ENCODE measurements at regions not wholly inside any gene's neighbourhood (a gene's known extent, or its start where the extent isn't known, plus 50 kb on each side); places are given as distances from the start of the nearest gene placed in this dataset.

DNA sequence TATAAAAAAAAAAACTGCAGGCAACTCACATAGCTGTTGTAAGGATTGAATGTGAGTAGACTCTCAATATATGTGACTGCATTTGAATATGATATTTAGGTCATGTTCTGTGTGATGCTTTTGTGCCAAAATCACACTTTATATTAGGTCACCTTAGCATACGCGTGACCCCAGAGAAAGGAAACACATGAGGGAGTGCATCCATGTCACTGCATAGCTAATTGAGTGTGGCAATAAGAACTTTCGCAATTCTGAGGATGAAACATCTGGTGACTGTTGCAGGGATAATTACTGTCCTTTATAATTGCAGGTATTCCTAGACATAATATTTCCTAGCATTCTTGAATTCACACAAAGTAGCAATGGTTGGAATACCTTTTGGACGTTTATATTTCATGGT, 459.5 kb upstream of the KLF4 start:
- ChIA-PET CTCF (no interaction called here), POLR2A (no interaction called here)
- TF ChIP-seq, protein P1, sequence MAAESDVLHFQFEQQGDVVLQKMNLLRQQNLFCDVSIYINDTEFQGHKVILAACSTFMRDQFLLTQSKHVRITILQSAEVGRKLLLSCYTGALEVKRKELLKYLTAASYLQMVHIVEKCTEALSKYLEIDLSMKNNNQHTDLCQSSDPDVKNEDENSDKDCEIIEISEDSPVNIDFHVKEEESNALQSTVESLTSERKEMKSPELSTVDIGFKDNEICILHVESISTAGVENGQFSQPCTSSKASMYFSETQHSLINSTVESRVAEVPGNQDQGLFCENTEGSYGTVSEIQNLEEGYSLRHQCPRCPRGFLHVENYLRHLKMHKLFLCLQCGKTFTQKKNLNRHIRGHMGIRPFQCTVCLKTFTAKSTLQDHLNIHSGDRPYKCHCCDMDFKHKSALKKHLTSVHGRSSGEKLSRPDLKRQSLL (tag by site-specific recombination; IDR thresholded peaks at IDR 0.05), result no peak
- TF ChIP-seq ZNF76 (tag by site-specific recombination; IDR thresholded peaks at IDR 0.05; ENCODE audit: borderline replicate concordance, low read depth) (no peak), ZNF214 (tag by site-specific recombination; IDR thresholded peaks at IDR 0.05; ENCODE audit: borderline replicate concordance) (no peak), ZBTB20 (tag by site-specific recombination; IDR thresholded peaks at IDR 0.05) (no peak), ZNF555 (tag by site-specific recombination; conservative IDR thresholded peaks at IDR 0.05) (no peak), ZNF514 (tag by site-specific recombination; IDR thresholded peaks at IDR 0.05) (no peak), HOXD13 (CRISPR knock-in tag; IDR thresholded peaks at IDR 0.05; ENCODE audit: borderline replicate concordance) (no peak)
- TF ChIP-seq, protein P2, sequence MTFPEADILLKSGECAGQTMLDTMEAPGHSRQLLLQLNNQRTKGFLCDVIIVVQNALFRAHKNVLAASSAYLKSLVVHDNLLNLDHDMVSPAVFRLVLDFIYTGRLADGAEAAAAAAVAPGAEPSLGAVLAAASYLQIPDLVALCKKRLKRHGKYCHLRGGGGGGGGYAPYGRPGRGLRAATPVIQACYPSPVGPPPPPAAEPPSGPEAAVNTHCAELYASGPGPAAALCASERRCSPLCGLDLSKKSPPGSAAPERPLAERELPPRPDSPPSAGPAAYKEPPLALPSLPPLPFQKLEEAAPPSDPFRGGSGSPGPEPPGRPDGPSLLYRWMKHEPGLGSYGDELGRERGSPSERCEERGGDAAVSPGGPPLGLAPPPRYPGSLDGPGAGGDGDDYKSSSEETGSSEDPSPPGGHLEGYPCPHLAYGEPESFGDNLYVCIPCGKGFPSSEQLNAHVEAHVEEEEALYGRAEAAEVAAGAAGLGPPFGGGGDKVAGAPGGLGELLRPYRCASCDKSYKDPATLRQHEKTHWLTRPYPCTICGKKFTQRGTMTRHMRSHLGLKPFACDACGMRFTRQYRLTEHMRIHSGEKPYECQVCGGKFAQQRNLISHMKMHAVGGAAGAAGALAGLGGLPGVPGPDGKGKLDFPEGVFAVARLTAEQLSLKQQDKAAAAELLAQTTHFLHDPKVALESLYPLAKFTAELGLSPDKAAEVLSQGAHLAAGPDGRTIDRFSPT (tag by site-specific recombination; IDR thresholded peaks at IDR 0.05), result no peak
- TF ChIP-seq, protein P3, sequence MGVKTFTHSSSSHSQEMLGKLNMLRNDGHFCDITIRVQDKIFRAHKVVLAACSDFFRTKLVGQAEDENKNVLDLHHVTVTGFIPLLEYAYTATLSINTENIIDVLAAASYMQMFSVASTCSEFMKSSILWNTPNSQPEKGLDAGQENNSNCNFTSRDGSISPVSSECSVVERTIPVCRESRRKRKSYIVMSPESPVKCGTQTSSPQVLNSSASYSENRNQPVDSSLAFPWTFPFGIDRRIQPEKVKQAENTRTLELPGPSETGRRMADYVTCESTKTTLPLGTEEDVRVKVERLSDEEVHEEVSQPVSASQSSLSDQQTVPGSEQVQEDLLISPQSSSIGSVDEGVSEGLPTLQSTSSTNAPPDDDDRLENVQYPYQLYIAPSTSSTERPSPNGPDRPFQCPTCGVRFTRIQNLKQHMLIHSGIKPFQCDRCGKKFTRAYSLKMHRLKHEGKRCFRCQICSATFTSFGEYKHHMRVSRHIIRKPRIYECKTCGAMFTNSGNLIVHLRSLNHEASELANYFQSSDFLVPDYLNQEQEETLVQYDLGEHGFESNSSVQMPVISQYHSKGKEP (tag by site-specific recombination; IDR thresholded peaks at IDR 0.05), result no peak
- Histone ChIP-seq H3K27ac (ENCODE audit: extremely low read depth, low read depth, low read length) (no peak overlapping the region), H3K4me1 (ENCODE audit: control insufficient read depth, insufficient read depth, low read length) (no peaks in the 10 kb centered on the region), H3K36me3 (ENCODE audit: control insufficient read depth in 2 of 2, insufficient read depth in 1 of 2, low read length in 2 of 2) (no peaks in the 10 kb centered on the region), H3K9me3 (ENCODE audit: control insufficient read depth, insufficient read depth, low read depth, low read length) (no peaks in the 10 kb centered on the region), H3K4me3 (ENCODE audit: low read depth, low read length) (no peak overlapping the region)

DNA sequence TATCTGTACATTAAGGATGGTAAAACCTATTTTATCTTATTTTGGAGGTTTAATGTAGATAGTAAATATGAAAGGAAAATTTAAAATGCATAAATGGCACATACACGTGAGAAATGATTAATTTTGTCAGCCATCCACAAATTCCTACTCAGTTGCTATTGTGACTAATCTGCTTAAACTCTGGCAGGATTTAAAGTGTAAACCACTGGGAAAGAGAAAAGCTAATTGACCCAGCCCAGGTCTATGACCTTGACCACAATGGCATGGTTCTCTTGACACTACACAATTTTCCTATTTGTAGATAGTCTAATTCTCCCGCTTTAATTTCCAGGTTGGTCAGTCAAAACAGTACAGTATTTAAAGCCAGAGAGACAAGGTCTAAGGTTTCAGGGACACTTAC, 459.0 kb upstream of the KLF4 start:
- CTCF ChIA-PET, result interaction anchor here (0.6 kb wide), 1 partner anchor 519 kb away, joined by 5 read pairs; no protein-coding TSS in a partner anchor
- Histone ChIP-seq H3K4me3 (ENCODE audit: low read depth, low read length) (no peak overlapping the region), H3K9me3 (ENCODE audit: control insufficient read depth, insufficient read depth, low read depth, low read length) (no peaks in the 10 kb centered on the region), H3K4me1 (ENCODE audit: control insufficient read depth, insufficient read depth, low read length) (no peaks in the 10 kb centered on the region), H3K36me3 (ENCODE audit: control insufficient read depth in 2 of 2, insufficient read depth in 1 of 2, low read length in 2 of 2) (no peaks in the 10 kb centered on the region), H3K27ac (ENCODE audit: extremely low read depth, low read depth, low read length) (no peak overlapping the region)
- TF ChIP-seq ZNF221 (tag by site-specific recombination; IDR thresholded peaks at IDR 0.05; ENCODE audit: borderline replicate concordance) (no peak), KLF7 (tag by site-specific recombination; IDR thresholded peaks at IDR 0.05; ENCODE audit: borderline replicate concordance) (no peak), ZNF121 (tag by site-specific recombination; IDR thresholded peaks at IDR 0.05) (no peak), ZNF335 (tag by site-specific recombination; conservative IDR thresholded peaks at IDR 0.05) (no peak)
- POLR2A ChIA-PET, result no interaction called here

DNA sequence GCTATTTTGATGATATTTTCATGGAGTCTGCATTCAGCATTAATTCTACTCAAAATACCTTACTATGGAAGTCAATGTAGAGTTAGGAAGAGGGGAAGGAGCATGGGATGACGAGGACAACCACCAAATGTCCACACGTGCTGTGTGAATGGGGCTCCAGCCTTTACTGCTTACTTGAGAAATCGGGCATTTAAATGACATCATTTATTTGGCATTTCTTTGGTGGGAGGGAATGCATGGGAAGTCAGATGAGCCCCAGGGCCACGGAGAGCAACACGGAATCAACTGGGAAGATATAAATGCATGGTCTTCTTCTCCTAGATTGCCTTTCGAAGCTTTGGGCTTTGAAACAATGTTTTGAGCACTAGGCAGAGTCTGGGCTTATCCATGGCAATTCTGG, 458.5 kb upstream of the KLF4 start:
- H3K36me3 ChIP-seq (ENCODE audit: control insufficient read depth in 2 of 2, insufficient read depth in 1 of 2, low read length in 2 of 2), result no peaks in the 10 kb centered on the region
- no peaks in the 10 kb centered on the region for H3K9me3 ChIP-seq (ENCODE audit: control insufficient read depth, insufficient read depth, low read depth, low read length)
- TF ChIP-seq ZFP41 (tag by site-specific recombination; IDR thresholded peaks at IDR 0.05; ENCODE audit: borderline replicate concordance), result no peak
- TF ChIP-seq, protein P4, sequence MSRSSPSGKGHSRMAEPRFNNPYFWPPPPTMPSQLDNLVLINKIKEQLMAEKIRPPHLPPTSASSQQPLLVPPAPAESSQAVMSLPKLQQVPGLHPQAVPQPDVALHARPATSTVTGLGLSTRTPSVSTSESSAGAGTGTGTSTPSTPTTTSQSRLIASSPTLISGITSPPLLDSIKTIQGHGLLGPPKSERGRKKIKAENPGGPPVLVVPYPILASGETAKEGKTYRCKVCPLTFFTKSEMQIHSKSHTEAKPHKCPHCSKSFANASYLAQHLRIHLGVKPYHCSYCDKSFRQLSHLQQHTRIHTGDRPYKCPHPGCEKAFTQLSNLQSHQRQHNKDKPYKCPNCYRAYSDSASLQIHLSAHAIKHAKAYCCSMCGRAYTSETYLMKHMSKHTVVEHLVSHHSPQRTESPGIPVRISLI (tag by site-specific recombination; IDR thresholded peaks at IDR 0.05), result no peak
- TF ChIP-seq ZNF768 (tag by site-specific recombination; IDR thresholded peaks at IDR 0.05), result no peak
- TF ChIP-seq, protein P5, sequence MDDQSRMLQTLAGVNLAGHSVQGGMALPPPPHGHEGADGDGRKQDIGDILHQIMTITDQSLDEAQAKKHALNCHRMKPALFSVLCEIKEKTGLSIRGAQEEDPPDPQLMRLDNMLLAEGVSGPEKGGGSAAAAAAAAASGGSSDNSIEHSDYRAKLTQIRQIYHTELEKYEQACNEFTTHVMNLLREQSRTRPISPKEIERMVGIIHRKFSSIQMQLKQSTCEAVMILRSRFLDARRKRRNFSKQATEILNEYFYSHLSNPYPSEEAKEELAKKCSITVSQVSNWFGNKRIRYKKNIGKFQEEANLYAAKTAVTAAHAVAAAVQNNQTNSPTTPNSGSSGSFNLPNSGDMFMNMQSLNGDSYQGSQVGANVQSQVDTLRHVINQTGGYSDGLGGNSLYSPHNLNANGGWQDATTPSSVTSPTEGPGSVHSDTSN (CRISPR knock-in tag; IDR thresholded peaks at IDR 0.05), result no peak
- no peak for TF ChIP-seq ZSCAN16 (tag by site-specific recombination; IDR thresholded peaks at IDR 0.05)
- no peak for TF ChIP-seq ZBTB21 (tag by site-specific recombination; IDR thresholded peaks at IDR 0.05)
- no peaks in the 10 kb centered on the region for H3K4me1 ChIP-seq (ENCODE audit: control insufficient read depth, insufficient read depth, low read length)
- CTCF ChIA-PET, result interaction anchor here (0.6 kb wide), 2 partner anchors 519 to 861 kb away, joined by 3 to 5 read pairs; no protein-coding TSS in a partner anchor
- POLR2A ChIA-PET, result no interaction called here
- H3K27ac ChIP-seq (ENCODE audit: extremely low read depth, low read depth, low read length), result no peak overlapping the region
- H3K4me3 ChIP-seq (ENCODE audit: low read depth, low read length), result no peak overlapping the region
